HG02798 (cell line): ENCODE measurements at regions not wholly inside any gene's neighbourhood (a gene's known extent, or its start where the extent isn't known, plus 50 kb on each side); places are given as distances from the start of the nearest gene placed in this dataset.

Source experiments
- ATAC-seq: cut with Tn5 transposase; IDR thresholded peaks from one replicate; pipeline ENCODE4 v1.9.1; 2021; ENCODE audit warnings: mild to moderate bottlenecking; ENCODE audit not compliant: unreplicated experiment, poor library complexity

- ATAC-seq: no peak
These were observed 673.6 kb upstream of the NR5A2 start for GRCh38 chr1:199353906-199354305.

GRCh38 chr1:199356561-199356960, 670.9 kb upstream of the NR5A2 start:
- no peak for ATAC-seq

- ATAC-seq: no peak
These were observed 669.9 kb upstream of the NR5A2 start for GRCh38 chr1:199357599-199357998.

- ATAC-seq: no peak
These were observed 664.5 kb upstream of the NR5A2 start for GRCh38 chr1:199362996-199363395.

GRCh38 chr1:199373139-199373538, 654.4 kb upstream of the NR5A2 start:
- ATAC-seq: no peak

GRCh38 chr1:199377211-199377610, 650.3 kb upstream of the NR5A2 start:
- ATAC-seq: no peak

GRCh38 chr1:199383793-199384192, 643.7 kb upstream of the NR5A2 start:
- ATAC-seq: no peak

- no peak for ATAC-seq
These were observed 632.7 kb upstream of the NR5A2 start for GRCh38 chr1:199394856-199395255.

- no peak for ATAC-seq
These were observed 631.1 kb upstream of the NR5A2 start for GRCh38 chr1:199396456-199396855.

- peak; percentile 60 for ATAC-seq
These were observed 627.4 kb upstream of the NR5A2 start for GRCh38 chr1:199399996-199400724.

GRCh38 chr1:199403531-199404116, 623.9 kb upstream of the NR5A2 start:
- ATAC-seq: no peak

GRCh38 chr1:199404191-199404590, 623.3 kb upstream of the NR5A2 start:
- no peak for ATAC-seq

- no peak for ATAC-seq
These were observed 622.5 kb upstream of the NR5A2 start for GRCh38 chr1:199404976-199405375.

GRCh38 chr1:199405634-199406196, 621.8 kb upstream of the NR5A2 start:
- no peak for ATAC-seq

GRCh38 chr1:199410462-199410861, 617.0 kb upstream of the NR5A2 start:
- no peak for ATAC-seq

GRCh38 chr1:199411506-199411905, 616.0 kb upstream of the NR5A2 start:
- ATAC-seq: no peak

- no peak for ATAC-seq
These were observed 605.3 kb upstream of the NR5A2 start for GRCh38 chr1:199422206-199422605.

- no peak for ATAC-seq
These were observed 579.6 kb upstream of the NR5A2 start for GRCh38 chr1:199447906-199448305.

GRCh38 chr1:199448646-199449045, 578.9 kb upstream of the NR5A2 start:
- no peak for ATAC-seq

- no peak for ATAC-seq
These were observed 578.3 kb upstream of the NR5A2 start for GRCh38 chr1:199449221-199449620.

- ATAC-seq: no peak
These were observed 577.8 kb upstream of the NR5A2 start for GRCh38 chr1:199449681-199450080.

GRCh38 chr1:199452627-199453026, 574.9 kb upstream of the NR5A2 start:
- no peak for ATAC-seq
